ENCODE measurements at regions not wholly inside any gene's neighbourhood (a gene's known extent, or its start where the extent isn't known, plus 50 kb on each side); places are given as distances from the start of the nearest gene placed in this dataset.

- H3K27ac ChIP-seq (ENCODE audit: low read depth in 1 of 2, low read length in 2 of 2) = no peak overlapping the region
- H3K27me3 ChIP-seq (ENCODE audit: control insufficient read depth in 4 of 4, insufficient read depth in 4 of 4, low read length in 3 of 4) = peaks cover 0 to 2% (median 0%) of the 10 kb centered on the region in 4 donors
- WGBS = 66% methylated on average over 3 of the region's 3 CpGs
- H3K9ac ChIP-seq (ENCODE audit: low read depth in 1 of 2, low read length in 2 of 2) = no peak overlapping the region
- no peaks in the 10 kb centered on the region for H3K4me1 ChIP-seq (ENCODE audit: control insufficient read depth in 4 of 4, insufficient read depth in 4 of 4, low read length in 3 of 4)
- no peak for TF ChIP-seq CTCF (IDR thresholded peaks at IDR 0.05; ENCODE audit: low read depth, low read length, missing input control)
- no peak for TF ChIP-seq HNF4A (conservative IDR thresholded peaks at IDR 0.05)
- no peak for TF ChIP-seq HNF4G (IDR thresholded peaks at IDR 0.05)
- no peak for TF ChIP-seq JUND (IDR thresholded peaks at IDR 0.05)
- no peak for TF ChIP-seq RAD21 (IDR thresholded peaks at IDR 0.05)
- no peak for TF ChIP-seq YY1 (IDR thresholded peaks at IDR 0.05)
- TF ChIP-seq TAF1 (conservative IDR thresholded peaks at IDR 0.05) = no peak
- H3K36me3 ChIP-seq (ENCODE audit: control insufficient read depth in 4 of 4, insufficient read depth in 3 of 4, low read depth in 1 of 4, low read length in 3 of 4) = no peaks in the 10 kb centered on the region
- H3K9me3 ChIP-seq (ENCODE audit: control insufficient read depth in 4 of 4, low read length in 3 of 4) = no peaks in the 10 kb centered on the region
- H3K4me3 ChIP-seq (ENCODE audit: low read depth in 1 of 3, low read length in 3 of 3) = no peak overlapping the region
- DNase-seq (ENCODE audit: low spot score) = no peak
Measured at GRCh38 chr14:71833476-71833875, 98.8 kb upstream of the RGS6 start.

- WGBS = 78% methylated on average over 4 of the region's 4 CpGs
- Histone ChIP-seq H3K9me3 (ENCODE audit: control insufficient read depth in 4 of 4, low read length in 3 of 4) (no peaks in the 10 kb centered on the region), H3K27ac (ENCODE audit: low read depth in 1 of 2, low read length in 2 of 2) (no peak overlapping the region), H3K4me3 (ENCODE audit: low read depth in 1 of 3, low read length in 3 of 3) (no peak overlapping the region), H3K9ac (ENCODE audit: low read depth in 1 of 2, low read length in 2 of 2) (no peak overlapping the region), H3K27me3 (ENCODE audit: control insufficient read depth in 4 of 4, insufficient read depth in 4 of 4, low read length in 3 of 4) (peaks cover 0 to 2% (median 0%) of the 10 kb centered on the region in 4 donors), H3K36me3 (ENCODE audit: control insufficient read depth in 4 of 4, insufficient read depth in 3 of 4, low read depth in 1 of 4, low read length in 3 of 4) (no peaks in the 10 kb centered on the region), H3K4me1 (ENCODE audit: control insufficient read depth in 4 of 4, insufficient read depth in 4 of 4, low read length in 3 of 4) (no peaks in the 10 kb centered on the region)
- no peak for DNase-seq (ENCODE audit: low spot score)
- TF ChIP-seq NR2F2 (IDR thresholded peaks at IDR 0.05) = no peak
- TF ChIP-seq CTCF (IDR thresholded peaks at IDR 0.05; ENCODE audit: low read depth, low read length, missing input control) = no peak
- TF ChIP-seq FOXA2 (IDR thresholded peaks at IDR 0.05) = no peak
- no peak for TF ChIP-seq YY1 (IDR thresholded peaks at IDR 0.05)
Measured at GRCh38 chr14:71834284-71835204, 97.7 kb upstream of the RGS6 start.

- no peaks in the 10 kb centered on the region for H3K9me3 ChIP-seq (ENCODE audit: control insufficient read depth in 4 of 4, low read length in 3 of 4)
- DNase-seq (ENCODE audit: low spot score) = no peak
- no peak overlapping the region for H3K27ac ChIP-seq (ENCODE audit: low read depth in 1 of 2, low read length in 2 of 2)
- no peaks in the 10 kb centered on the region for H3K4me1 ChIP-seq (ENCODE audit: control insufficient read depth in 4 of 4, insufficient read depth in 4 of 4, low read length in 3 of 4)
- peaks cover 0 to 4% (median 0%) of the 10 kb centered on the region in 4 donors for H3K27me3 ChIP-seq (ENCODE audit: control insufficient read depth in 4 of 4, insufficient read depth in 4 of 4, low read length in 3 of 4)
- H3K4me3 ChIP-seq (ENCODE audit: low read depth in 1 of 3, low read length in 3 of 3) = no peak overlapping the region
- no peaks in the 10 kb centered on the region for H3K36me3 ChIP-seq (ENCODE audit: control insufficient read depth in 4 of 4, insufficient read depth in 3 of 4, low read depth in 1 of 4, low read length in 3 of 4)
- no peak for TF ChIP-seq TAF1 (conservative IDR thresholded peaks at IDR 0.05)
- TF ChIP-seq RAD21 (IDR thresholded peaks at IDR 0.05) = no peak
- no peak for TF ChIP-seq REST (IDR thresholded peaks at IDR 0.05)
- no peak for TF ChIP-seq EGR1 (IDR thresholded peaks at IDR 0.05; ENCODE audit: low read depth in 2 of 2)
- TF ChIP-seq RXRA (IDR thresholded peaks at IDR 0.05) = no peak
- no peak for TF ChIP-seq JUND (IDR thresholded peaks at IDR 0.05)
- TF ChIP-seq FOXA2 (IDR thresholded peaks at IDR 0.05) = no peak
- TF ChIP-seq NR2F2 (IDR thresholded peaks at IDR 0.05) = no peak
- no peak for TF ChIP-seq SP1 (IDR thresholded peaks at IDR 0.05)
- TF ChIP-seq FOXA1 (IDR thresholded peaks at IDR 0.05) = no peak
- no peak for TF ChIP-seq ATF3 (IDR thresholded peaks at IDR 0.05)
- no peak for TF ChIP-seq HNF4G (IDR thresholded peaks at IDR 0.05)
- TF ChIP-seq CTCF (IDR thresholded peaks at IDR 0.05; ENCODE audit: low read depth, low read length, missing input control) = no peak
- no peak for TF ChIP-seq GABPA (IDR thresholded peaks at IDR 0.05 in 1 of 2, conservative IDR thresholded peaks at IDR 0.05 in 1 of 2)
- H3K9ac ChIP-seq (ENCODE audit: low read depth in 1 of 2, low read length in 2 of 2) = no peak overlapping the region
Measured at GRCh38 chr14:71852181-71852580, 80.0 kb upstream of the RGS6 start.
